ENCODE measurements at regions not wholly inside any gene's neighbourhood (a gene's known extent, or its start where the extent isn't known, plus 50 kb on each side); places are given as distances from the start of the nearest gene placed in this dataset.
"Not testable (repeated sequence)": the region's sequence is repeated elsewhere in the genome, so short reads cannot be mapped to it uniquely, and the experiment has no call there.

DNA sequence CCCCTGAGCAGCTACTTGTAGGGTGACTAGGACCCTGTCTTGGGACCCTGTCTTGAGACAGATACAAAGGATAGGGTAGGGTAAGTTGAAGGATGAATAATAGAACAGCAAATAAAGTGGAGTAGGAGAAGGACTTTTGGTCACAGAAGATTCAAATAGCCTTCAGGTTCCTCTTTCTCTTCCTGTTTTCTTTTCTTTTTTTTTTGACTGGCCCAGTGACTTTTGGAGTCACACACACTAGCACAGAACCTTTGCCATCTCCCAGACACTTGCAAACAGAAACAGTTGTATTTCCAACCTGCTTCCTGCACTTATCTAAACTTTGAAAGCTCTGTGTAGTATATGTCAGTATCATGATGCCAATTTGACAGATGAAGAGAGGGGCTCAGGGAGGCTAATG is 108.2 kb downstream of the TDRD15 start:
- Histone ChIP-seq H3K27me3 (ENCODE audit: control insufficient read depth, insufficient read depth, low read length) (no peaks in the 10 kb centered on the region), H3K36me3 (ENCODE audit: control insufficient read depth, insufficient read depth, low read length) (no peaks in the 10 kb centered on the region), H3K4me3 (ENCODE audit: low read depth, low read length) (no peak overlapping the region)
- TF ChIP-seq, protein P1, sequence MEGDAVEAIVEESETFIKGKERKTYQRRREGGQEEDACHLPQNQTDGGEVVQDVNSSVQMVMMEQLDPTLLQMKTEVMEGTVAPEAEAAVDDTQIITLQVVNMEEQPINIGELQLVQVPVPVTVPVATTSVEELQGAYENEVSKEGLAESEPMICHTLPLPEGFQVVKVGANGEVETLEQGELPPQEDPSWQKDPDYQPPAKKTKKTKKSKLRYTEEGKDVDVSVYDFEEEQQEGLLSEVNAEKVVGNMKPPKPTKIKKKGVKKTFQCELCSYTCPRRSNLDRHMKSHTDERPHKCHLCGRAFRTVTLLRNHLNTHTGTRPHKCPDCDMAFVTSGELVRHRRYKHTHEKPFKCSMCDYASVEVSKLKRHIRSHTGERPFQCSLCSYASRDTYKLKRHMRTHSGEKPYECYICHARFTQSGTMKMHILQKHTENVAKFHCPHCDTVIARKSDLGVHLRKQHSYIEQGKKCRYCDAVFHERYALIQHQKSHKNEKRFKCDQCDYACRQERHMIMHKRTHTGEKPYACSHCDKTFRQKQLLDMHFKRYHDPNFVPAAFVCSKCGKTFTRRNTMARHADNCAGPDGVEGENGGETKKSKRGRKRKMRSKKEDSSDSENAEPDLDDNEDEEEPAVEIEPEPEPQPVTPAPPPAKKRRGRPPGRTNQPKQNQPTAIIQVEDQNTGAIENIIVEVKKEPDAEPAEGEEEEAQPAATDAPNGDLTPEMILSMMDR (IDR thresholded peaks at IDR 0.05; ENCODE audit: insufficient read depth, low read length, poor library complexity, severe bottlenecking), result no peak
- DNase-seq (ENCODE audit: low read depth), result no peak

DNA sequence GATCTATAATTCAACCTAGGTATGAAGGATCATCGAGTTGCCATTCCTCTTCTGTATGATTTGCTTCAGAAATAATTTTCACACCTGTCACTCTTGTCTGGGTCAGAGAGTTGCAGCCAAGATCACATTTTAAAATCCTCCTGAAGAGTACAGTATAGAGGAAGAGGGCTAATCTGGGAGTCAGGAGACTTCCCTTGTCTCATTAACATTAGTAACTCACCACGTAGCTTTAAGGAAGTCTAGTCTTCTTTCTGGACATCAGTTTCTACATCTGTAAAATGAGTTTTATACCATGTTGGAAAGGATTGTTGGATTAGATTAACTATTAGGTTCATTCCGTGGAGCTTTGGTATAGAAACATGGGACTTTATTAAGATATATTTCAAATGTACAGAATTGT is 109.4 kb downstream of the TDRD15 start:
- no peaks in the 10 kb centered on the region for H3K36me3 ChIP-seq (ENCODE audit: control insufficient read depth, insufficient read depth, low read length)
- TF ChIP-seq, protein P1 (IDR thresholded peaks at IDR 0.05; ENCODE audit: insufficient read depth, low read length, poor library complexity, severe bottlenecking), result no peak

DNA sequence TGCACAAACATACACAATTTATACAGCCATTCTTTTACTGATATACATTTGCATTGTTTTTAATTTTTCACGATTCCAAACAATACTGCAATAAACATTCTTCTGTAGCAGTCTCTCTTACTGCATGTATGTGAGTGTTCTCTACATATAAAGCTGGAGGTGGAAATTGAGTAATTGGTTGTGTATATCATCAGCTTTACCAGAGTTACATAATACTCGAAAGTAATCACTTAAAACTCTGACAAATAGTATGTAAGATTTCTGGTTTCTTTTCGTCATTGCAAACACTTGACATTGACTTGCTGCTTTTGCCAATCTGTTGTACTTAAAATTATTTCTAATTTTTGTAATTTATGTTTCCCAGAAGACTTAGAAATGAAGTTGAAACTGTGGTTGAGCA is 110.2 kb downstream of the TDRD15 start:
- H3K27me3 ChIP-seq (ENCODE audit: control insufficient read depth, insufficient read depth, low read length), result no peaks in the 10 kb centered on the region
- no peak for DNase-seq (ENCODE audit: low read depth)
- H3K4me3 ChIP-seq (ENCODE audit: low read depth, low read length), result no peak overlapping the region
- TF ChIP-seq, protein P1 (IDR thresholded peaks at IDR 0.05; ENCODE audit: insufficient read depth, low read length, poor library complexity, severe bottlenecking), result no peak
- no peaks in the 10 kb centered on the region for H3K36me3 ChIP-seq (ENCODE audit: control insufficient read depth, insufficient read depth, low read length)

More for the DNA sequence above, 109.4 kb downstream of the TDRD15 start:
- DNase-seq (ENCODE audit: low read depth), result no peak
- Histone ChIP-seq H3K4me3 (ENCODE audit: low read depth, low read length) (no peak overlapping the region), H3K27me3 (ENCODE audit: control insufficient read depth, insufficient read depth, low read length) (no peaks in the 10 kb centered on the region)

DNA sequence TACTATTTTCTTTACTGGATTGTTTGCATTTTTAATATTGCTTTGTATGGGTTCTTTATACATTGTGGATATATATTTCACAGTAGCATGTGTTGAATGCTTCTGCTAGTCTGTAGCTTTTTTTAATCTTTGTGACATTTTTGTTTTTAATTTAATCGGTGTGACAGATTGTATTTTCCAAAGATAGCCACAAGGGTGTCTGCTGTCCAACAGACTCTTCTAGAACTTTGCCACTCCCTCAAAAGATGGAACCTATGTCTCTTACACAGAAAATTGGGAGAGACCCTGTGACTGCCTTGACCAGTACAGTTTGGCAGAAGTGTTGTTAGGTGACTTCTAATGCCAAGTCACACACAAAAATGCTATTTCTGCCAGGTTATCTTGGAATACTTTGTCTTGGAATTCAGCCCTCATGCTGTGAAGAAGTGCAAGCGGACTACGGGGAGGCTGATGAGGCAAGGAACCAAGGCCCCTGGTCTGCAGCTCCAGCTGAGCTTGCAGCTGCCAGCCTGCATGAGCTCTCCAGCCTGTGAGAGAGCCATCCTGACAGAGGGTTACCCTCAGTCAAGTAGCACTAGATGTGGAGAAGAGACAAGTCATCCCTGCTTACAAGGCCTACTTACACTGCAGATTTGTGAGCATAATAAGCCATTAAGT is 110.8 kb downstream of the TDRD15 start:
- TF ChIP-seq, protein P1 (IDR thresholded peaks at IDR 0.05; ENCODE audit: insufficient read depth, low read length, poor library complexity, severe bottlenecking), result no peak
- Histone ChIP-seq H3K4me3 (ENCODE audit: low read depth, low read length) (no peak overlapping the region), H3K36me3 (ENCODE audit: control insufficient read depth, insufficient read depth, low read length) (no peaks in the 10 kb centered on the region), H3K27me3 (ENCODE audit: control insufficient read depth, insufficient read depth, low read length) (no peaks in the 10 kb centered on the region)
- no peak for DNase-seq (ENCODE audit: low read depth)

DNA sequence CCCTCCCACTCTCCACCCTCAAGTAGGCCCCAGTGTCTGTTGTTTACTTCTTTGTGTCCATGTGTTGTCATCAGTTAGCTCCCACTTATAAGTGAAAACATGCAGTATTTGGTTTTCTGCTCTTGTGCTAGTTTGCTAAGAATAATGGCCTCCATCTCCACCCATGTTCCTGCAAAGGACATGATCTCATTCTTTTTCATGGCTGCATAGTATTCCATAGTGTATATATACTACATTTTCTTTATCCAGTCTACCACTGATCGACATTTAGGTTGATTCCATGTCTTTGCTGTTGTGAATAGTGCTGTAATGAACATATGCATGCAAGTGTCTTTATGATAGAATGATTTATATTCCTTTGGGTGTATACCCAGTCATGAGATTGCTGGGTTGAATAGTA is 116.0 kb downstream of the TDRD15 start:
- not testable (repeated sequence) for H3K4me3 ChIP-seq (ENCODE audit: low read depth, low read length); H3K27me3 ChIP-seq (ENCODE audit: control insufficient read depth, insufficient read depth, low read length); DNase-seq (ENCODE audit: low read depth); H3K36me3 ChIP-seq (ENCODE audit: control insufficient read depth, insufficient read depth, low read length)

DNA sequence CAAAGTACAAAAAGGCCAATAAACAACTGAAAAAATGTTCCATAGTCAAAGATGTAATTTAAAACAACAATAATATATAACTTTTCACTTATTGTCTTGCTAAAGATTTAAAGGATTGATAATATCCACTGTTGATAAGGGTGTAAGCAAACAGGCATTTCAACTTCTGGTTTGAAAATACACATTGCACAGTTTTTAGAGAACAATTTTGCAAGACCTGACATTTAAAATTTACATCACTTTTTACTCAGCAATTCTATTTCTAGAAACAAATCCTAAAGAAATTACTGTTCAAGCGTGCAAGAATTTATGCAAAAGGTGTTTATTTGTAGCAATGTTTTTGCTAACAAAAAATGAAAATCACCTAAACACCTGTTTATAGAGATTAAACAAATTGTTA is 120.4 kb downstream of the TDRD15 start:
- Histone ChIP-seq H3K27me3 (ENCODE audit: control insufficient read depth, insufficient read depth, low read length) (no peaks in the 10 kb centered on the region), H3K4me3 (ENCODE audit: low read depth, low read length) (no peak overlapping the region), H3K36me3 (ENCODE audit: control insufficient read depth, insufficient read depth, low read length) (no peaks in the 10 kb centered on the region)
- TF ChIP-seq, protein P1 (IDR thresholded peaks at IDR 0.05; ENCODE audit: insufficient read depth, low read length, poor library complexity, severe bottlenecking), result no peak
- no peak for DNase-seq (ENCODE audit: low read depth)

Data from kidney epithelial cell (primary cell).